T-helper 2 cell treated with Interferon-gamma antibody and Interleukin-4, amounts not matched to agents 5 μg/mL and 100 μg/mL, for 36 hours (primary cell): ENCODE measurements at regions not wholly inside any gene's neighbourhood (a gene's known extent, or its start where the extent isn't known, plus 50 kb on each side); places are given as distances from the start of the nearest gene placed in this dataset.
"Not testable (repeated sequence)": the region's sequence is repeated elsewhere in the genome, so short reads cannot be mapped to it uniquely, and the experiment has no call there.

Source experiments
- DNase-seq: peaks from one replicate; pipeline ENCODE4 v3.0.0; 2021; ENCODE audit warnings: low spot score
- H3K27ac Mint-ChIP-seq: one replicate; pipeline ENCODE4 v1.8.0; 2021; ENCODE audit warnings: mild to moderate bottlenecking, mixed read lengths
- H3K27me3 Mint-ChIP-seq: one replicate; pipeline ENCODE4 v1.8.0; 2021; ENCODE audit warnings: low read depth, mixed read lengths
- H3K36me3 Mint-ChIP-seq: one replicate; pipeline ENCODE4 v1.8.0; 2021; ENCODE audit warnings: low read depth, mixed read lengths
- H3K4me1 Mint-ChIP-seq: one replicate; pipeline ENCODE4 v1.8.0; 2021; ENCODE audit warnings: low read depth, mixed read lengths
- H3K4me3 Mint-ChIP-seq: one replicate; pipeline ENCODE4 v1.8.0; 2022; ENCODE audit warnings: mild to moderate bottlenecking, moderate library complexity, mixed read lengths
- H3K9me3 Mint-ChIP-seq: one replicate; pipeline ENCODE4 v1.8.0; 2021; ENCODE audit warnings: mixed read lengths

DNA sequence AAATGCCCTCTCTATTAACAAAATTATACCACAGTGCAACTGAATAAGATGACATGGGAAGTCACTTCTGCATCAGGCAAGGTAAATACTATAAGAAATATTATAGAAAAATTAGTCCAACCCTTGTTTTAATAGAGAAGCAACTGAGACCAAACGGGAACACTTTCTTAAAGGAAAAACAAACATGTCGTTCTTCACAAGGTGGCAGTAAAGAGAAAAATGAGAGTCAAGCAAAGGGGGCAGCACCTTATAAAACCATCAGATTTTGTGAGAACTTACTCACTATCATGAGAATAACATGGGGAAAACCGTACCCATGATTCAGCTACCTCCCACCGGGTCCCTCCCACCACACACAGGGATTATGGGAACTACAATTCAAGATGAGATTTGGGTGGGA, 481.7 kb upstream of the CRIM1 start:
- H3K4me3 Mint-ChIP-seq = no peak overlapping the region

DNA sequence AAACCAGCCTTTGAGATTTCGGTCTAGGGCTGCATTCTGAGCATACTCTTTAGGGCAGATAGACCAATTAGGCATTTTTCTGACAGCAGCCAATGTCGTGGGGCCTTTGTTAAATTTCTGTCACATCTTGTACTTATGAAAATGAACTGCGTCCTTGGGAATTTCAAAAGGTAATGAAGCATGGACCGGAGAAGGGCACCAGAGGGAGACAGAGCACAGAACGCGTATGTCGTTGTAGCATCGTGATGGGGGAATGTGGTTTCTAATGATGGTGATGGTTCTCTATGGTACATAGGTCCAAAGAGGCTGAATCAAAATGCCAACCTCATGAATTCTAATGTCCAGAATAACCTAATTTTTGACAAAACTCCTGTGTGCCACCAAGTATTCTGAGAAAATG, 483.9 kb upstream of the CRIM1 start:
- Mint-ChIP-seq H3K9me3 (no peaks in the 10 kb centered on the region), H3K36me3 (no peaks in the 10 kb centered on the region), H3K27ac (no peak overlapping the region), H3K27me3 (peaks cover 4% of the 10 kb centered on the region), H3K4me3 (no peak overlapping the region), H3K4me1 (no peaks in the 10 kb centered on the region)
- no peak for DNase-seq

More for the DNA sequence above, 481.7 kb upstream of the CRIM1 start:
- Mint-ChIP-seq H3K27me3 (no peaks in the 10 kb centered on the region), H3K9me3 (no peaks in the 10 kb centered on the region), H3K27ac (no peak overlapping the region), H3K36me3 (no peaks in the 10 kb centered on the region), H3K4me1 (no peaks in the 10 kb centered on the region)
- no peak for DNase-seq

GRCh38 chr2:35870713-35871112, 484.9 kb upstream of the CRIM1 start:
- H3K27ac Mint-ChIP-seq = no peak overlapping the region
- DNase-seq = no peak
- peaks cover 4% of the 10 kb centered on the region for H3K27me3 Mint-ChIP-seq
- no peak overlapping the region for H3K4me3 Mint-ChIP-seq
- no peaks in the 10 kb centered on the region for H3K4me1 Mint-ChIP-seq
- H3K36me3 Mint-ChIP-seq = no peaks in the 10 kb centered on the region
- H3K9me3 Mint-ChIP-seq = no peaks in the 10 kb centered on the region

DNA sequence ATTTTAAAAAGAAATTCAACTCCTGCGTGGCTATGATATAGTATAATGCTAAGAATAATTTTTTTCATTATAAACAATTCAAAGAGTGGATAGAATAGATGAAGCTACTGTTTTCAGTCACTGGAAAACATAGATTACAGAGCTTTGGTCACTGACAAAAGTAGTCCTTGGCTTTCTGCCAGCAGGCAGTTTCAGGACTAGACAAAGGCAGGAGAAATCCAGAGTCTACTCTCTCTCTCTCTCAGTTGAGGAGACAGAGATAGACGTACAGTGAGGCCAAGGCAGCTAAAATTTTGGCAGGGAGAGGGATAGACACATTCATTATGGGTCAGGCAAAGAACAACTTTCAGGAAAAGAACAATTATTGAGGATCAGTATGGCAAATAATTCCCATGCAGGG, 491.4 kb upstream of the CRIM1 start:
- no peak for DNase-seq
- no peaks in the 10 kb centered on the region for H3K4me1 Mint-ChIP-seq
- peaks cover 4% of the 10 kb centered on the region for H3K27me3 Mint-ChIP-seq
- H3K27ac Mint-ChIP-seq = no peak overlapping the region
- no peak overlapping the region for H3K4me3 Mint-ChIP-seq
- no peaks in the 10 kb centered on the region for H3K36me3 Mint-ChIP-seq
- H3K9me3 Mint-ChIP-seq = no peaks in the 10 kb centered on the region

- H3K9me3 Mint-ChIP-seq = no peaks in the 10 kb centered on the region
Observed at GRCh38 chr2:35858216-35858615, 497.4 kb upstream of the CRIM1 start.

GRCh38 chr2:35857498-35857897, 498.1 kb upstream of the CRIM1 start:
- no peak overlapping the region for H3K4me3 Mint-ChIP-seq
- no peaks in the 10 kb centered on the region for H3K27me3 Mint-ChIP-seq
- DNase-seq = no peak
- no peaks in the 10 kb centered on the region for H3K36me3 Mint-ChIP-seq
- H3K27ac Mint-ChIP-seq = no peak overlapping the region
- H3K4me1 Mint-ChIP-seq = no peaks in the 10 kb centered on the region
- no peaks in the 10 kb centered on the region for H3K9me3 Mint-ChIP-seq

More at GRCh38 chr2:35858216-35858615, 497.4 kb upstream of the CRIM1 start:
- Mint-ChIP-seq H3K36me3 (no peaks in the 10 kb centered on the region), H3K27ac (no peak overlapping the region), H3K27me3 (no peaks in the 10 kb centered on the region), H3K4me1 (no peaks in the 10 kb centered on the region), H3K4me3 (no peak overlapping the region)
- DNase-seq = no peak

GRCh38 chr2:35831385-35831784, 524.2 kb upstream of the CRIM1 start:
- Mint-ChIP-seq H3K4me3 (no peak overlapping the region), H3K27me3 (no peaks in the 10 kb centered on the region)

DNA sequence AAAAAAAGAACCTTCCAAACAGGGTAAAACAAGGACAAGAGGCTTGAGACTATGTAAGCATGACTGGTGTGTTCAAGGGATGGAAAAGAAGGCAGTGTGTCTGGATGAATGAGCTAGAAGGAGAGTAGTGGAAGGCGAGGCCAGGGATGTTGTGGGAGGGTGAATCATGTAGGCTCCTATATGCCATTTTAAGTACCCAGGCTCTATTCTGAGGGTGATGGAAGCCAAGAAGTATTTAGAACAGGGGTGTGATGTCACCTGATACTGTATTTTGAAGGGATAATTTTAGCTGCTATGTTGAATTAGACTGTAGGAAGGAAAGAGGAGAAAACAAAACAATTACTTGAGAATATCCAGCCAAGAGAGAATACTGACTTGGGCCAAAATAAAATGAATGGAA, 524.7 kb upstream of the CRIM1 start:
- H3K9me3 Mint-ChIP-seq = no peaks in the 10 kb centered on the region
- DNase-seq = no peak
- no peaks in the 10 kb centered on the region for H3K4me1 Mint-ChIP-seq
- H3K36me3 Mint-ChIP-seq = no peaks in the 10 kb centered on the region
- H3K27ac Mint-ChIP-seq = no peak overlapping the region
- H3K4me3 Mint-ChIP-seq = no peak overlapping the region
- H3K27me3 Mint-ChIP-seq = no peaks in the 10 kb centered on the region

More at GRCh38 chr2:35831385-35831784, 524.2 kb upstream of the CRIM1 start:
- H3K27ac Mint-ChIP-seq = no peak overlapping the region
- DNase-seq = no peak
- no peaks in the 10 kb centered on the region for H3K36me3 Mint-ChIP-seq
- H3K9me3 Mint-ChIP-seq = no peaks in the 10 kb centered on the region
- no peaks in the 10 kb centered on the region for H3K4me1 Mint-ChIP-seq

GRCh38 chr2:35827086-35827485, 528.5 kb upstream of the CRIM1 start:
- no peak overlapping the region for H3K4me3 Mint-ChIP-seq
- H3K36me3 Mint-ChIP-seq = no peaks in the 10 kb centered on the region
- H3K4me1 Mint-ChIP-seq = no peaks in the 10 kb centered on the region
- no peak for DNase-seq
- H3K9me3 Mint-ChIP-seq = no peaks in the 10 kb centered on the region
- H3K27me3 Mint-ChIP-seq = no peaks in the 10 kb centered on the region
- H3K27ac Mint-ChIP-seq = no peak overlapping the region

DNA sequence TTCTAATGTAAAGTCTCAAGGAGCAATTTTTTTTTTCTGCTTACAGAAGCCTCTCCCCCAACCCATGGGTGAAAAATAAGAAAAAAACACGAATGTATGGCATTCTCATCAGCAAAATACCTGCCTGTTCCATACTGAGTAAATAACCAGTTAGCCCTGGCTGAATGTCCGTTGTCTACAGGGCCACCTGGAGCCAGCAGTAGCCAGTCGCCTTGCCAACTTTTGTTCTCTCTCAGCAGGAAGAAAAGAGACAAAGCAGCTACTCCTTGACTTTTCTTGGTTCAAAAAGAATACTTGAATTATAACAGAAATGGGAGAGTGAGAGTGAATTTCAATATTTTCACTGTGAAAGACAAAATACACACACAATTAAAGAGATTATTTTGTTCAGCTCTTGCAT, 532.9 kb upstream of the CRIM1 start:
- H3K36me3 Mint-ChIP-seq = no peaks in the 10 kb centered on the region
- H3K4me3 Mint-ChIP-seq = no peak overlapping the region
- DNase-seq = no peak
- no peak overlapping the region for H3K27ac Mint-ChIP-seq
- H3K27me3 Mint-ChIP-seq = no peaks in the 10 kb centered on the region
- H3K4me1 Mint-ChIP-seq = no peaks in the 10 kb centered on the region
- no peaks in the 10 kb centered on the region for H3K9me3 Mint-ChIP-seq

- DNase-seq = no peak
- no peaks in the 10 kb centered on the region for H3K27me3 Mint-ChIP-seq
- no peak overlapping the region for H3K4me3 Mint-ChIP-seq
- H3K4me1 Mint-ChIP-seq = no peaks in the 10 kb centered on the region
- no peaks in the 10 kb centered on the region for H3K36me3 Mint-ChIP-seq
- no peak overlapping the region for H3K27ac Mint-ChIP-seq
- no peaks in the 10 kb centered on the region for H3K9me3 Mint-ChIP-seq
Observed at GRCh38 chr2:35821675-35822074, 533.9 kb upstream of the CRIM1 start.

DNA sequence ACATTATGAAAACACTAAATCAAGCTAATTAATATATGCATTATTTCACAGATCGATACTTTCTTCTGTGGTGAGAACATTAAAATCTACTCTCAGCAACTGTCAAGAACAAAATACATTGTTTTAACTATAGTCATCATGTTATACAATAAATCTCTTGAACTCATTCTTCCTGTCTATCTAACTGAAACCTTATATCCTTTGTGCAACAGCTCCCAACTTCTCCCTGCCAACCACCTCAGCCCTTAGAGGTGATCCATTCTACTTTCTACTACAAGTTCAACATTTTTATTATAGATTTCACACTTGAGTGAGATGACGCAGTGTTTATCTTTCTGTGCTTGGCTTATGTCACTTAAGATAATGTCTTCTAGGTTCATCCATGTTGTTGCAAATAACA, 535.2 kb upstream of the CRIM1 start:
- DNase-seq = no peak
- H3K4me1 Mint-ChIP-seq = no peaks in the 10 kb centered on the region
- no peaks in the 10 kb centered on the region for H3K36me3 Mint-ChIP-seq
- H3K27me3 Mint-ChIP-seq = no peaks in the 10 kb centered on the region
- H3K27ac Mint-ChIP-seq = no peak overlapping the region
- no peaks in the 10 kb centered on the region for H3K9me3 Mint-ChIP-seq
- H3K4me3 Mint-ChIP-seq = no peak overlapping the region

DNA sequence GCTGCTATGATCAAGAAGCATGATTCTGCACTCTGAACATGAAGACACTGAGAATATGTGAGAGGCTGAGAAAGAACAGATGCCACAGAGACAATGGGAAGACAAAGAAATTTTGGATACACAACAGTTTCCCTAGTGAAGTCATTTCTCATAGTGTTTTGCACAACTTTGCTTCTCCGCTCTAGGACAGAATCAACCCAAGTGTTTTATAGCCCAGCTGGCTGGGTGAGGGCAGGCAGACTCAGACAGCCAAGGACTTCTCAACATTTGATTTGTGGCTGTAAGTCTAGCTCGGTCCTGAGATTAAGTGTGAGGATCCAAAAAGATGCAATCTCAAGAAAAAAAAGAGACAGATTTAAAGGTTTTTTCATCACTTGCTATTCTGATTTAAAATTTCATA, 536.5 kb upstream of the CRIM1 start:
- Mint-ChIP-seq H3K4me3 (no peak overlapping the region), H3K27me3 (no peaks in the 10 kb centered on the region), H3K9me3 (no peaks in the 10 kb centered on the region), H3K4me1 (no peaks in the 10 kb centered on the region), H3K27ac (no peak overlapping the region), H3K36me3 (no peaks in the 10 kb centered on the region)
- no peak for DNase-seq

GRCh38 chr2:35818359-35818758, 537.2 kb upstream of the CRIM1 start:
- DNase-seq, H3K36me3 Mint-ChIP-seq, H3K27ac Mint-ChIP-seq, H3K4me3 Mint-ChIP-seq, H3K4me1 Mint-ChIP-seq, H3K27me3 Mint-ChIP-seq, H3K9me3 Mint-ChIP-seq: not testable (repeated sequence)

DNA sequence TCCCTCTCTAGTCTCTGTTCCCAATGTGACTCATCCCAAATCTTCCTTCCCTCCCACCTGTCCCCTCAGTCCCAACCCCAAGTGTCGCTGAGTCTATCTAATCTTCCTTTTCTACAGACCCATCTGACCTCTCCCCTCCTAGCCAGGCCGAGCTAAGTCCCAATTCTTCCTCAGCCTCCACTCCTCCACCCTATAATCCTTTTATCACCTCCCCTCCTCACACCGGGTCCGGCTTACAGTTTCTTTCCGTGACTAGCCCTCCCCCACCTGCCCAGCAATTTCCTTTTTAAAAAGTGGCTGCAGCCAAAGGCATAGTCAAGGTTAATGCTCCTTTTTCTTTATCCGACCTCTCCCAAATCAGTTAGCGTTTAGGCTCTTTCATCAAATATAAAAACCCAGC, 541.0 kb upstream of the CRIM1 start:
- not testable (repeated sequence) for H3K27me3 Mint-ChIP-seq, DNase-seq, H3K9me3 Mint-ChIP-seq, H3K27ac Mint-ChIP-seq, H3K36me3 Mint-ChIP-seq, H3K4me3 Mint-ChIP-seq, H3K4me1 Mint-ChIP-seq
